AG09319 (cell line): ENCODE measurements at regions not wholly inside any gene's neighbourhood (a gene's known extent, or its start where the extent isn't known, plus 50 kb on each side); places are given as distances from the start of the nearest gene placed in this dataset.

Experiments used
- DNase-seq: peaks from one replicate; pipeline ENCODE4 v3.0.0-alpha.2; 2010; ENCODE audit warnings: low read depth; ENCODE audit errors: extremely low read depth
- TF ChIP-seq, protein P1 (sequence below): IDR thresholded peaks from 2 replicates; pipeline ENCODE4 v1.5.1; 2011; ENCODE audit warnings: low read depth, mild to moderate bottlenecking, inconsistent platforms, low read length, moderate library complexity

DNA sequence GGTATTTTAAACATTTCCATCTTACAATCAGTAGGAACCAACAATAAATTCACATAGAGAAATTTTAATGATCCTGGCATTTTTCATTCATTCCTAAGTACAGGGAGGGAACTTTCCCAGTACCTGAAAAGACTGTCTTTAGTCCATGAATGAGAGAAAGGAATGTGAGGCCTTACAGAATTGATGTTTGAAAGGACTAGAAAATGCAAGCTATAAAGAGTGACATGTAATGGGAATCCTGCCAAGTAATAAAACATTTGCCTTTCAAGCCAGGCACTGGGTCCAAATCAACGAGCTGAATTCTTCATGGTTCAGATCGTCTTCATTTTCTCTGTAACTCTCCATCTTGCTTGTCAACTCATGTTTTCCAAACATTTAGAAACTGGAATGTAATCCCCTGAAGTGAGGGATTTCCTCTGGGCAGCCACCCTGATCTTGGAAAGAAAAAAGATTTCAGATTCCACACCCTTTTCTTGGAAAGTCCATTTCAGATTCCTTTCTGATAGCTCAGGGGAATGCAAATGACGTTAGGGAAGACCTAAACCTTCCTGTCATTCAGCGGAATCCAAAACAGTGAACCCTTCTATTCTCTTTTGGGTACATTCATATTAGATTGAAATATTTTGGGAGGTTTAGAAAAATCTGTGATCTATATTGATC, 315.8 kb downstream of the SH3GL2 start:
- TF ChIP-seq, protein P1, sequence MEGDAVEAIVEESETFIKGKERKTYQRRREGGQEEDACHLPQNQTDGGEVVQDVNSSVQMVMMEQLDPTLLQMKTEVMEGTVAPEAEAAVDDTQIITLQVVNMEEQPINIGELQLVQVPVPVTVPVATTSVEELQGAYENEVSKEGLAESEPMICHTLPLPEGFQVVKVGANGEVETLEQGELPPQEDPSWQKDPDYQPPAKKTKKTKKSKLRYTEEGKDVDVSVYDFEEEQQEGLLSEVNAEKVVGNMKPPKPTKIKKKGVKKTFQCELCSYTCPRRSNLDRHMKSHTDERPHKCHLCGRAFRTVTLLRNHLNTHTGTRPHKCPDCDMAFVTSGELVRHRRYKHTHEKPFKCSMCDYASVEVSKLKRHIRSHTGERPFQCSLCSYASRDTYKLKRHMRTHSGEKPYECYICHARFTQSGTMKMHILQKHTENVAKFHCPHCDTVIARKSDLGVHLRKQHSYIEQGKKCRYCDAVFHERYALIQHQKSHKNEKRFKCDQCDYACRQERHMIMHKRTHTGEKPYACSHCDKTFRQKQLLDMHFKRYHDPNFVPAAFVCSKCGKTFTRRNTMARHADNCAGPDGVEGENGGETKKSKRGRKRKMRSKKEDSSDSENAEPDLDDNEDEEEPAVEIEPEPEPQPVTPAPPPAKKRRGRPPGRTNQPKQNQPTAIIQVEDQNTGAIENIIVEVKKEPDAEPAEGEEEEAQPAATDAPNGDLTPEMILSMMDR: no peak
- DNase-seq: no peak

DNA sequence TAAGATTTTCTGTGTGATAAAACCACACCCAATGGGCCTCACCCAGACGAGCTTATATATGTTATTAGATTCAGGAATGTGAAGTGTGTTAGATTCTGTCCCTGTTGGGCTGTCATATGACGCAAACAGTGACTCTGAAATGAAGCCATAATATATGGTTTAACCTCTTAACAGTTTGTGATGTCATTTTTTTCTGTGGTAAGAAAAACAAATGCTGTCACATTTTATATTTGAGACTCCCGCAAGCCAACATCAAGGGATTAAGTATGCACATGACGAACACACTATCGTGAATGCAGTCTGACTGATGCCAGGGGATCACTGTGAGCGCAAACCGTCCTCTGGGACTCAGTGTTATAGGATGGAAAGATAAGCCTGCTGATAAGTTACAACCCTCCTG, 321.7 kb downstream of the SH3GL2 start:
- TF ChIP-seq, protein P1: no peak
- no peak for DNase-seq

DNA sequence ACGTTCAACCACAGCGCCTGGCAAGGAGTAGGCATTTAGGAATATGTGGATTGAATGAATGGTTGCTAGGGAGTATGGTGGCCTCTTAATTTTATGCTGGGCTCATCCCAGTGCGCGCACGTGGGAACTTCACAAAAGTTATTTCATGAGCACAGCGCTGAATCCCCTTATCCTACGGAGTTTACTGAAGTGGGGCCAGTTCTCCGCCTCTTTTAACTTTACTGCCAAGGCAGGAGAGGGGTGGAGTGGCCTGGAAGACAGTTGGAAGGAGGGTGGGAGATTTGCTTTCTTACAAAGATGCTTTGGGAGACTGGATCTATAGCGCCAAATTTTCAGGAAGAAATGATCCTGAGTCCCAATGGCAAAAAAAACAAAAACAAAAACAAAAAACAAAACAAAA, 326.5 kb downstream of the SH3GL2 start:
- TF ChIP-seq, protein P1: no peak

DNA sequence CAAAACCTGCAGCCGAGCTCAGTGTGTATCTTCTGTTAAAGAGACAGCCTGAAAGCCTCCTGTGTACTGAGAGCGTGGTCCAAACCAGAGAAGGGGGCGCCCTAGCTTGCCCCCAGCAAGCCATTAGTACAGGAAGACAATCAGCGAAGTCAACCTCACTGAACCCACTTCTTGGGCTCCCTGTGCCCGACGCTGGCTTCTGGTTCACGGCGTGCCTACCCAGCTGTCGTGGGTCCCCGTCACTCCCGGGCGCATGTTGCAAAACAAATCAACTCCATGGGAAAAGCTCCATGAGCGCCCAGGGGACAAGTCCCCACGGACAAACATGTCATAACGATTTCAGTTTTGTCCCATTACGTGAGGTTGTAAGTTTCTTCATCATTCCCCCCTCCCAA, 326.9 kb downstream of the SH3GL2 start:
- no peak for DNase-seq

More for the DNA sequence above, 326.5 kb downstream of the SH3GL2 start:
- no peak for DNase-seq

DNA sequence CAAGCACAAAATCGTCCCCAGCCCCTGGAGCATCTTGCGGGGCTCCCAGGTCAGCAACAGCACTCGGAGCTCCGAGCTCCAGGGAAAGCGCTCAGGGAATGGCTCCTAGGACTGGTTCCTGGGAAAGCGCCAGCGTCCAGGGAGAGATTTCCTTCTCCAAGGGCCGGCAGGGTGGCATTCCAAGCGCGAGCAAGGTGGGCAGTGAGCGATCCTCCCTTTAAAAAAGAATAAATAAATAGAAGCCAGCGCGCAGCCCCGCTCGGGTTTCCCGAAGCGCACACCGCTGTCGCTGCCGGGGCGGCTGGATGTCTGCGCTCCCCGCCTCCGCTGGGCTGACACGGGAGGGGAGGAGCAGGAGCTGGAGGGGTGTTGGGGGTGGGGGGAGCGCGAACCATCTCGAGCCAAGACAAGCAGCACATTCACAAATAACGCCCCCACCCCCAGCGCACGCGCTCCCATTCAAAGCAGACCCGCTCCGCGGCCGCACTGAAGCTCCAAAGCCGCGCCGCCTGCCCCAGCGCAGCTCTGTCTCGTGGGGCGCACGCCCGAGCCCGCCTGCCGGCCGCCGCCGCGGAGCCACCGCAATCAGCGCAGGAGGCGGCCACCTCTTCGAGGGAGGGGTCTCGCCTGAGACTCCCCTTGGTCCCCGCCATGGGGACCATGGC, 327.4 kb downstream of the SH3GL2 start:
- DNase-seq: no peak

More for the DNA sequence above, 326.9 kb downstream of the SH3GL2 start:
- TF ChIP-seq, protein P1: no peak

DNA sequence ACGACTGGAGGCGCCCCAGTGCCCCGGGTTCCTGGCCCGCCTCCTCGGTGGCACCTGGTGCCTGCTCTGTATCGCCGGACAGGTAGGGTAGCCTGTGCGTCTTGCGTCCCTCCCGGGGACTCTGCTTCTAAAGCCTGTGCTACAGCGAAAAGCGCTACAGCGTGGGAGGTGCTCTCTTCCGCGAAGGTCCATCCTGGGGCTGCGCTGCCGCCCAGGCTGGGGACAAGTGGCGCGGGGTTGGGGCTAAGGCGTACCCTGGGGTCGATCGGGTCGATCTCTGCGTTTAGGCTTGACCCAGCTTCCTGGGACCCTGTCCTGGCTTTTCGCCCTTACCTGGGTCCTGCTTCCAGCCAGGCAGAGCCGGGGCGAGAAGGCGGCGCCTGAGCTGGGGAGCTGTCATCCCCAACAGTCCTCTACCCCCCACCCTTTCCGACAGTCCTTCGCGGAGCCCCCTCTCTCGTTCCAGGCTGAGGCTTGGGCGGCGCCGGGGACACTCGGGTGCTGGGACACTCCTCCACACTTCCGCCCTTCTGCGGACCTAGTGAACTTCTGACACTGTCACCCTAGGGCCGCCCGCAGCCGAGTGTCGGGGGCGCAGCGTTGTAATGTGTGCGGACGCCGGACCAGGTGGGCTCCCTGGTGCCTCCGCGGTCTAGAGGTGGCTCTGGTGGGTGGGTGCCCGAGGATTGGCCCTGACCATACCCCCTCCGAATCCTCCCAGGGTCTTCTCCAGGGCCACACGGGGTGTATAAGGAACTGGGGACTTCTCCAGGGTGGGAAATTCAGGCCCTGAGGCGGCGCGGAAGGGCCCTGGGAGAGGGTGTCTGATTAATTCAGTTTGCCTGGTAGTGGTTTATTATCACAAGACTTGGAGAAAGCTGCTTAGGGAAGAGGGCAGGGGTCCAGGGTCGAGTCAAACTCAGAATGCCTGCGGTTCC, 328.2 kb downstream of the SH3GL2 start:
- DNase-seq: no peak
- TF ChIP-seq, protein P1: no peak

More for the DNA sequence above, 327.4 kb downstream of the SH3GL2 start:
- TF ChIP-seq, protein P1: no peak
